Hepatic stellate cell (primary cell): ENCODE measurements at regions not wholly inside any gene's neighbourhood (a gene's known extent, or its start where the extent isn't known, plus 50 kb on each side); places are given as distances from the start of the nearest gene placed in this dataset.
"Not testable (repeated sequence)": the region's sequence is repeated elsewhere in the genome, so short reads cannot be mapped to it uniquely, and the experiment has no call there.

Experiments
- DNase-seq: peaks from one replicate; pipeline ENCODE4 v3.0.0; 2011; ENCODE audit warnings: low spot score

- no peak for DNase-seq
These were observed 662.5 kb downstream of the LUZP2 start for GRCh38 chr11:25159341-25159740.

DNA sequence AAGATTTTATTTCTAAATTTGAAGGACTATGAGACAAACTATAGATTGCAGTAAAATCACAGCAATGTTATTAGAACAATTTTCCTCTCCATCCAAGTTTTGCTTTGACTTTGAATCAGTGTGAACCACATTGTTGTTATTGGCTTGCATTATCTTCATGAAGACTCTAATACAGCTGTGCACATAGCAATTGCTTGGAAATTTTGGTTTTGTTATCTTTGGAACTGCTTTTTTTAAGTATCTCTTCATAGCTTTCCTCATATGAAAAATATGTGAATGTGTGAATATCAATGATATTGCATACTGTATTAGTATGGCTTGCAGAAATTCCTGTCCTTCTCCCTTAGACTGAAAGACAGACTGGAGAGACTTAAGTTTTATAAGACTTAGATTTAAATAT lies 666.6 kb downstream of the LUZP2 start:
- no peak for DNase-seq

GRCh38 chr11:25180187-25180586 lies 683.3 kb downstream of the LUZP2 start:
- no peak for DNase-seq

GRCh38 chr11:25183411-25183810 lies 686.6 kb downstream of the LUZP2 start:
- DNase-seq, result no peak

GRCh38 chr11:25197515-25197914 lies 700.7 kb downstream of the LUZP2 start:
- no peak for DNase-seq

GRCh38 chr11:25198704-25199103 lies 701.9 kb downstream of the LUZP2 start:
- DNase-seq, result no peak

DNA sequence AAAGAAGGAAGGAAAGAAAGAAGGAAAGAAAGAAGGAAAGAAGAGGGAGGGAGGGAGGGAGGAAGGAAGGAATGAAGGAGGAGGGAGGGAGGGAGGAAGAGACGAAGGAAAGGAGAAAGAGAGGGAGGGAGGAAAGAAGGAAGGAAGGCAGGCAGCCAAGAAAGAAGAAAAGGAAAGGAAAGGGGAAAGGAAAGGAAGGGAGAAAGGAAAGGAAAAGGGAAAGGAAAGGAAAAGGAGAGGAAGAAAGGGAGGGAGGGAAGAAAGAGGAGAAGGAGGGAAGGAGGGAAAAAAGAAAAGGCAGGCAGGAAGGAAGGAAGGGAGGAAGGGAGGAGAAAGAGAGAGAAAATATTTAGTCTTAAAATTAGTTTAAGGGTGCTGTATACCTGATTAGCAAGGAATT lies 704.1 kb downstream of the LUZP2 start:
- no peak for DNase-seq

- no peak for DNase-seq
These were observed 709.9 kb downstream of the LUZP2 start for GRCh38 chr11:25206762-25207161.

GRCh38 chr11:25211635-25212254 lies 714.9 kb downstream of the LUZP2 start:
- no peak for DNase-seq

DNA sequence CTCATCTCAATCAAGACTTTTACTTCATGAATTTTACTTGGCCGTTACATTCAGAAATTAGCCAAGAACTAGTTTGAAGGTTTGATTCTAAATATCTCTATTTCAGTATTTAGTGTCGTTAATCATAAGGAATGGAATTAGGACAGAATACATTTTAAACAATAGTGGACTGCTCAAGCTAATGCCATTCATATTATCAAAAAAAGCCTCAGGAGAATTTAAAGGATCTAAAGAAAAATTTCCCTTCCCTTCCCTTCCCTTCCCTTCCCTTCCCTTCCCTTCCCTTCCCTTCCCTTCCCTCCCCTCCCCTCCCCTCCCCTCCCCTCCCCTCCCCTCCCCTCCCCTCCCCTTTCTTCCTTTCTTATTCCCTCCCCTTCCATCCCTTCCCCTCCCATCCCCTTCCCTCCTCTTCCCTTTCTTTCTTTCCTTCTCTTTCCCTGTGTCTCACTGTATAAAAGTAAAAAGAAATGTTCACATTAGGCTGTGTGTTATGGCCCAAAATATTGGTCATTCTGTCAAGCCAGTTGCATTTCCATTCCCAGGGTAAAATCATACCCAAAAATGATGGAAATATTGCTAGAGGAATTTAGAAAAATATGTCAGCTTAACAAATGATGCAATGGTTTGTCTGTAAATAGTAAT lies 717.8 kb downstream of the LUZP2 start:
- DNase-seq, result no peak

DNA sequence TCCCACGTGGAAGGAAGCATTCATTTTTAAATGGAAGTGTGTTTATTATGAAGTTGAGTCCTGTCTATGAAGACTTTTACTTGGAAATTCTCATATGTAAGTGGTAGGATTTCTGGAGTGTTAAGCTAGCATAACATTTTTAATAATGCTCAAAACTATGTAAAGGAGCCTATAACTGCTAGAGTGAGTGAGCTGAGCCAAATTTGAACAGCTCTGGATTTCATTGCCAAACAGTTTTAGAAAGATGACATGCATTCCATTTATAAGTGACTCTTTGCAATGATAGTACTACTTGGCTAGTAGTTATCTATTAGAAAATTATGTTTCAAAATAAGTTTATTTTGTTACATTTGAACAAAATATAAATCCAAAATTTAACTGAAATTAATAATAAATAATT lies 721.2 kb downstream of the LUZP2 start:
- no peak for DNase-seq

GRCh38 chr11:25225078-25225477 lies 728.2 kb downstream of the LUZP2 start:
- no peak for DNase-seq

DNA sequence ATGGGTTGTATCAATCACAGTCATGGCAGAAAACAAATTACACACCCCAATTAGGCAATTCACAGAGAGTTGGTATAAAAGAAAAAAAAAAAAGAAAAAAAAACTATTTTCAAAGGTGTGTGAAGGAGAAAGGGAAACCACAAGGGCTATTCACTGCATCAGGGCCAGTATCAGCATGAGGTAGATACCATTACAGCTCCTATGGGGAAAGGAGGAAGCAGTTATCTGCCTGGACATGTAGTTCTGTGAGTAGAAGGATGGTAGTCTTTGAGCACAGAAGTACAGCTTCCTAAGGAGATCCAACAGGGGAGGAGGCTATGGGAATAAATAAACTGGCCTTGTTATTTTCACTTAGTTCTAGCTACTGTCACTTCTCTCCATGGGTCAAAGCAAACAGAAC lies 746.1 kb downstream of the LUZP2 start:
- DNase-seq, result no peak

- DNase-seq, result no peak
These were observed 747.3 kb downstream of the LUZP2 start for GRCh38 chr11:25244126-25244525.

- DNase-seq, result no peak
These were observed 750.5 kb downstream of the LUZP2 start for GRCh38 chr11:25247336-25247735.

GRCh38 chr11:25252854-25253253 lies 756.0 kb downstream of the LUZP2 start:
- DNase-seq, result no peak

DNA sequence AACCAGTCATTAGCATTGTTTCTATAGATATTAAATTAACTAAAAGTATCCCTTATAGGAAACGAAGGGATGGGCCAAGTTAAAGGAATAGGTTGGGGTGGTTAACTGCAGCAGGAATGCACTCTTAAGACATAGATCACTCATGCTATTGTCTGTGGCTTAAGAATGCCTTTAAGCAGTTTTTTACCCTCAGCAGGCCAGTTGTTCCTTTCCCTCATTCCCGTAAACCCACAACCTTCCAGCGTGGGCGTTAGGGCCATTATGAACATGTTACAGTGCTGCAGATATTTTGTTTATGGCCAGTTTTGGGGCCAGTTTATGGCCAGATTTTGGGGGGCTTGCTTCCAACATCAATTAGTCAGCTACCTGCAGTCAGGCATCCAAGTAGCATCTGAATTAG lies 767.0 kb downstream of the LUZP2 start:
- DNase-seq, result not testable (repeated sequence)

- no peak for DNase-seq
These were observed 774.4 kb downstream of the LUZP2 start for GRCh38 chr11:25271301-25271700.

DNA sequence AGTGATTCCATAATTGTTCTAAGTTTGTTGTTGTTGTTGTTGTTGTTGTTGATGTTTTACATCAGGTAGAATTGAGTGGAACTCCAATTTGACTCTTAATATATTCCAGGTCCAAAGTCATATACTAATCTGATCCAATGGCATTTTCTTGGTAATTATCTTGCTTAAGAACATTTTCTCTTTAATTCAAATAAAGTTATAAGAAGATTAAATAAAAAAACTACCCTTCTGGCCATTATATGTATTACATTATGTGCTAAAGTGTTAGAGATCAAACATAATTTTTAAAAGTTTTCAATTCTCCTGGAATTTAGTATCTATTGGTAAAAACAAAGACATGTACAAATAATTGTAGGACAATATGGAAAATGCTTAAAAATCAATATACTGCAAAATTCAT lies 775.4 kb downstream of the LUZP2 start:
- no peak for DNase-seq

GRCh38 chr11:25280821-25281220 lies 784.0 kb downstream of the LUZP2 start:
- DNase-seq, result not testable (repeated sequence)

DNA sequence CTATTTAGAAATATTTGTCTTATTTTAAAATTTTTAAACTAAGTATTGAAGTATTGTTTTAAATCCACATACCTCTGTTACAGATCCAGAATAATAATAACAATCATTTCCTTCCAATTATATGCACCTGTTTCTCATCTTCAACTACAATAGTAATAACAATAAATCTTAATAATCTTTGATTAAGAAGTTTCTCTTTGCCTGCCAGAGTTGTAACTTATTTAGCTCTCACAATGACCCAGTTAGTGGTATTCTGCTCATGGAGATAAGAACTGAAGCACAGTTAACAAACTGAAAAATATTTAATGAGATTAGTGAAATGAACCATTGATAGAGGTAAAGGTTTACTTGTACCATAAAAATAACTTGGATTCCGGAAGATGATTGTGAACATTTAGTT lies 796.3 kb downstream of the LUZP2 start:
- no peak for DNase-seq

GRCh38 chr11:25298450-25298849 lies 801.6 kb downstream of the LUZP2 start:
- no peak for DNase-seq

DNA sequence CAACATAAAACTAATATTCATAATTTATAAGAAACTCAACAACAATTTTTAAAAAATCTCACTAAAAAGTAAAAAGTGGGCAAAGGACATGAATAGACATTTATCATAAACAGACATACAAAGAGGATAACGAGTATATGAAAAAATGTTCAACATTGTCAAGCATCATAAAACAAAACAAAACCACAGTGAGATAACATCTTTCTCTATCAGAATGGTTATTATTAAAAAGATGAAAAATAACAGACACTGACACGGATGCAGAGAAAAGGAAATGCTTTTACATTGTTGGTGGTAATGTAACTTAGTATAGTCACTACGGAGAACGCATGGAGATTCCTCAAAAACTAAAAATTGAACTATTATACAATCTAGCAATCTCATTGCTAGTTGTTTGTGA lies 813.0 kb downstream of the LUZP2 start:
- DNase-seq, result no peak

GRCh38 chr11:25317216-25317615 lies 820.4 kb downstream of the LUZP2 start:
- no peak for DNase-seq
